WTC11 (cell line): ENCODE measurements at regions not wholly inside any gene's neighbourhood (a gene's known extent, or its start where the extent isn't known, plus 50 kb on each side); places are given as distances from the start of the nearest gene placed in this dataset.

Experiments
- ARID4B ChIP-seq: sonication (generic); formaldehyde crosslinking; IDR thresholded peaks from 2 replicates; pipeline ENCODE4 v1.8.0; 2023; ENCODE audit warnings: missing genetic modification reagents, mild to moderate bottlenecking, borderline replicate concordance
- ATF6 ChIP-seq: sonication (generic); formaldehyde crosslinking; IDR thresholded peaks from 2 replicates; pipeline ENCODE4 v1.8.1; 2023; ENCODE audit warnings: mild to moderate bottlenecking, missing genetic modification reagents
- CBFB ChIP-seq: sonication (generic); formaldehyde crosslinking; IDR thresholded peaks from 2 replicates; pipeline ENCODE4 v1.8.1; 2022; ENCODE audit warnings: mild to moderate bottlenecking, low read depth, missing genetic modification reagents
- CTCF ChIP-seq: fragments of 200-600 bp; IDR thresholded peaks from 2 replicates; pipeline ENCODE4 v1.8.0; 2022; ENCODE audit warnings: antibody characterized with exemption
- NFYB ChIP-seq: sonication (generic); formaldehyde crosslinking; conservative IDR thresholded peaks from 2 replicates; pipeline ENCODE4 v1.8.0; 2022; ENCODE audit warnings: low read depth, missing genetic modification reagents
- NR1H2 ChIP-seq: sonication (generic); formaldehyde crosslinking; IDR thresholded peaks from 2 replicates; pipeline ENCODE4 v1.9.0; 2021; ENCODE audit warnings: mild to moderate bottlenecking, moderate library complexity, missing genetic modification reagents
- SP1 ChIP-seq: sonication (generic); formaldehyde crosslinking; conservative IDR thresholded peaks from 2 replicates; pipeline ENCODE4 v1.8.1; 2022; ENCODE audit warnings: missing genetic modification reagents
- USF2 ChIP-seq: sonication (generic); formaldehyde crosslinking; IDR thresholded peaks from 2 replicates; pipeline ENCODE4 v1.8.1; 2023; ENCODE audit warnings: mild to moderate bottlenecking, missing genetic modification reagents, moderate library complexity
- ZNF232 ChIP-seq: sonication (generic); formaldehyde crosslinking; IDR thresholded peaks from 2 replicates; pipeline ENCODE4 v1.8.0; 2022; ENCODE audit warnings: mild to moderate bottlenecking, missing genetic modification reagents

- TF ChIP-seq CTCF (no peak), ZNF232 (no peak), NFYB (CRISPR knock-in tag) (no peak), ATF6 (no peak), CBFB (CRISPR knock-in tag) (no peak), NR1H2 (CRISPR knock-in tag) (no peak), SP1 (CRISPR knock-in tag) (no peak), USF2 (CRISPR knock-in tag) (no peak), ARID4B (CRISPR knock-in tag) (no peak)
These were observed 186.4 kb upstream of the NFE2L3 start for GRCh38 chr7:25965405-25966123.
